Neuronal stem cell (in vitro differentiated cells): ENCODE measurements at regions not wholly inside any gene's neighbourhood (a gene's known extent, or its start where the extent isn't known, plus 50 kb on each side); places are given as distances from the start of the nearest gene placed in this dataset.

ENCODE experiments used
- DNase-seq: peaks from one replicate; pipeline ENCODE4 v3.0.0-alpha.2; 2013; ENCODE audit warnings: low spot score
- H2AFZ ChIP-seq: one replicate; pipeline ENCODE4 v1.6.1; 2013; ENCODE audit warnings: mild to moderate bottlenecking, low read length, inconsistent platforms
- H2AK5ac ChIP-seq: 2 replicates; pipeline ENCODE4 v1.6.1; 2013; ENCODE audit warnings: low read depth, mild to moderate bottlenecking, inconsistent platforms, low read length, moderate library complexity, mixed read lengths
- H2BK120ac ChIP-seq: 2 replicates; pipeline ENCODE4 v1.6.1; 2013; ENCODE audit warnings: low read depth, mild to moderate bottlenecking, inconsistent platforms, low read length, moderate library complexity, mixed read lengths
- H2BK12ac ChIP-seq: one replicate; pipeline ENCODE4 v1.6.1; 2013; ENCODE audit warnings: low read length, inconsistent platforms
- H2BK15ac ChIP-seq: 2 replicates; pipeline ENCODE4 v1.6.1; 2013; ENCODE audit warnings: mild to moderate bottlenecking, low read length, inconsistent platforms, mixed read lengths
- H2BK5ac ChIP-seq: one replicate; pipeline ENCODE4 v1.6.1; 2013; ENCODE audit warnings: inconsistent platforms, mild to moderate bottlenecking, low read length, moderate library complexity
- H3K14ac ChIP-seq: one replicate; pipeline ENCODE4 v1.6.1; 2013; ENCODE audit warnings: low read length, inconsistent platforms
- H3K18ac ChIP-seq: 2 replicates; pipeline ENCODE4 v1.6.1; 2013; ENCODE audit warnings: low read length, inconsistent platforms
- H3K23ac ChIP-seq: 2 replicates; pipeline ENCODE4 v1.6.1; 2013; ENCODE audit warnings: low read depth, mild to moderate bottlenecking, mixed read lengths, low read length, inconsistent platforms; ENCODE audit not compliant: poor library complexity
- H3K27ac ChIP-seq: replicated peaks from 3 replicates; pipeline ENCODE4 v1.5.1; 2013; ENCODE audit warnings: low read length, inconsistent platforms
- H3K27me3 ChIP-seq, 3 experiments: 2 replicates each; pipeline ENCODE4 v1.6.1; 2013; ENCODE audit warnings: low read length in 3 of 3, mild to moderate bottlenecking in 2 of 3, inconsistent platforms in 1 of 3, low read depth in 1 of 3, mixed read lengths in 1 of 3, moderate library complexity in 1 of 3; ENCODE audit not compliant: control insufficient read depth in 3 of 3, insufficient read depth in 3 of 3
- H3K36me3 ChIP-seq, 2 donors: replicated peaks in 1 of 2; 2 replicates each; pipeline ENCODE4 v1.6.1; 2013; ENCODE audit warnings: low read length in 2 of 2; ENCODE audit not compliant: control insufficient read depth in 2 of 2, insufficient read depth in 2 of 2
- H3K4ac ChIP-seq: 2 replicates; pipeline ENCODE4 v1.6.1; 2013; ENCODE audit warnings: inconsistent platforms, mild to moderate bottlenecking, low read length, moderate library complexity
- H3K4me1 ChIP-seq, 2 donors: 1 replicate in 1 of 2; 2 replicates in 1 of 2; pipeline ENCODE4 v1.6.1; 2013; ENCODE audit warnings: low read length in 2 of 2, low read depth in 1 of 2; ENCODE audit not compliant: control insufficient read depth in 2 of 2, insufficient read depth in 1 of 2
- H3K4me2 ChIP-seq: one replicate; pipeline ENCODE4 v1.6.1; 2013; ENCODE audit warnings: mild to moderate bottlenecking, low read length, inconsistent platforms; ENCODE audit not compliant: insufficient read depth, poor library complexity, severe bottlenecking
- H3K4me3 ChIP-seq, 2 donors: 2 replicates each; pipeline ENCODE4 v1.5.1; 2013; ENCODE audit warnings: low read length in 2 of 2, mild to moderate bottlenecking in 2 of 2, inconsistent platforms in 1 of 2, moderate library complexity in 1 of 2
- H3K79me1 ChIP-seq: one replicate; pipeline ENCODE4 v1.6.1; 2013; ENCODE audit warnings: low read depth, mild to moderate bottlenecking, inconsistent platforms, low read length, moderate library complexity
- H3K9ac ChIP-seq: one replicate; pipeline ENCODE4 v1.6.1; 2013; ENCODE audit warnings: mild to moderate bottlenecking, low read depth, low read length, inconsistent platforms; ENCODE audit not compliant: poor library complexity
- H3K9me3 ChIP-seq, 2 donors: replicated peaks in 1 of 2; 2 replicates each; pipeline versions ENCODE3 to v1.6.1; 2013; ENCODE audit warnings: low read length in 2 of 2, mild to moderate bottlenecking in 2 of 2, inconsistent platforms in 1 of 2, low read depth in 1 of 2, mixed read lengths in 1 of 2, moderate library complexity in 1 of 2; ENCODE audit not compliant: control insufficient read depth in 2 of 2, insufficient read depth in 1 of 2
- H4K8ac ChIP-seq: one replicate; pipeline ENCODE4 v1.6.1; 2013; ENCODE audit warnings: low read depth, mild to moderate bottlenecking, inconsistent platforms, low read length, moderate library complexity
- H4K91ac ChIP-seq: one replicate; pipeline ENCODE4 v1.6.1; 2013; ENCODE audit warnings: low read length, low read depth, mild to moderate bottlenecking, inconsistent platforms; ENCODE audit not compliant: poor library complexity
- WGBS, 2 donors: extraction: QIAGEN DNeasy Blood & Tissue Kit; methylation state at CpG; one replicate each; pipeline ENCODE4 v1.1.7; 2013; ENCODE audit warnings: missing lambda C conversion rate in 2 of 2, mixed read lengths in 1 of 2; ENCODE audit not compliant: insufficient read length in 2 of 2, insufficient replicate concordance in 1 of 2; ENCODE audit errors: extremely low coverage in 2 of 2; 5-methylcytosine and 5-hydroxymethylcytosine counted together

DNA sequence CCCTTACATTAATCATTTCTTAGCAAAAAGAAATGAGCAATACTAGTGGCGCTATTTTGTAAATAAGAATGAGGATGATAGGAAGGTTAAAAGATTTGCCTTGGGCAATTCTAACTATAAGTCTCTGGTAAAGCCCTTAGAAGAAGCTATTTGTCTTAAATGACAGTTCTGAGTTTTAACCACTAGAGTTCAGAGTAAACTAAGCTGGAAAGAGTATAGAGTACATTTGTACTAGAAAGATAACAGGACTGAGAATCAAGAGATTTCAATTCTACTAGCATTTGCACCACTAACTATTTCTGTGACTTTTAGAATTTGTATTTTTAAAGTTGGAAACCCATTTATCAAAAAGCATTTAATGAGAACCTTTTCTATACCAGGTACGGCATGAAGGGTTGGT, 750.3 kb downstream of the OLFM4 start:
- DNase-seq, result no peak
- Histone ChIP-seq H2BK120ac (no peak overlapping the region), H4K8ac (no peak overlapping the region), H3K9ac (no peak overlapping the region), H2AFZ (no peak overlapping the region), H3K4me1 (peaks cover 3 to 9% of the 10 kb centered on the region in 2 donors), H3K4me3 (no peak overlapping the region), H3K18ac (no peak overlapping the region), H3K14ac (no peak overlapping the region), H3K9me3 (no peaks in the 10 kb centered on the region), H3K79me1 (peaks cover 3% of the 10 kb centered on the region), H4K91ac (no peak overlapping the region), H3K4ac (no peak overlapping the region), H2BK15ac (no peak overlapping the region), H2BK5ac (no peak overlapping the region), H3K4me2 (no peak overlapping the region), H3K36me3 (no peaks in the 10 kb centered on the region), H3K27me3 (no peaks in the 10 kb centered on the region), H2BK12ac (no peak overlapping the region), H2AK5ac (no peak overlapping the region), H3K23ac (no peak overlapping the region), H3K27ac (no peak overlapping the region)
- no CpG with 5 or more reads among the region's 2 CpGs for WGBS, 2 donors

DNA sequence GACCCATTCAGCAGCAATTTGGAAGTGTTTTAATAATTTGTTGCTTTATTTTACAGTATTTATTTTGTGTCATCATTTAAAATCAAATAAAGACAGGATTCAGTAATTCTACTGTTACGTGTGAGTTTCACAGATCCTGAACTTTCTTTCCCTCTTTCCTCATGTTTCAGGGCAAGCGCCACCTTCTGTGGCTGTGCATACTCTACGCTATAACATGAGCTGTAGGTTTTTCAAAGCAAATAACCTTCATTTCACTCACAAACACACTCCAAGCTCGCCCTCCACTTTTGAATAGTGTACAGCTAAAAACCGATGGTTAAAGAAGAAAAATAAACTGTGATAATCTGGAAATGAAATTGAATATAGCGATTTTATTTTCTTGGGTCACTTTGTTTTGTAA, 753.3 kb downstream of the OLFM4 start:
- no peak overlapping the region for H3K4ac ChIP-seq
- no peak overlapping the region for H3K27ac ChIP-seq
- no peak overlapping the region for H4K8ac ChIP-seq
- no peak overlapping the region for H2BK5ac ChIP-seq
- H4K91ac ChIP-seq, result no peak overlapping the region
- peak; percentile 3 for DNase-seq
- H3K9me3 ChIP-seq, result no peaks in the 10 kb centered on the region
- peaks cover 3% of the 10 kb centered on the region for H3K79me1 ChIP-seq
- H3K18ac ChIP-seq, result no peak overlapping the region
- H3K4me3 ChIP-seq, result no peak overlapping the region
- peak overlapping the region; percentile 86 for H2AFZ ChIP-seq
- no peak overlapping the region for H2BK120ac ChIP-seq
- no CpG with 5 or more reads among the region's 6 CpGs for WGBS, 2 donors
- no peak overlapping the region for H3K23ac ChIP-seq
- peaks cover 3 to 9% of the 10 kb centered on the region in 2 donors for H3K4me1 ChIP-seq
- no peak overlapping the region for H3K4me2 ChIP-seq
- no peak overlapping the region for H2BK15ac ChIP-seq
- H3K27me3 ChIP-seq, result no peaks in the 10 kb centered on the region
- H3K36me3 ChIP-seq, result no peaks in the 10 kb centered on the region
- no peak overlapping the region for H3K9ac ChIP-seq
- no peak overlapping the region for H3K14ac ChIP-seq
- no peak overlapping the region for H2AK5ac ChIP-seq
- no peak overlapping the region for H2BK12ac ChIP-seq

DNA sequence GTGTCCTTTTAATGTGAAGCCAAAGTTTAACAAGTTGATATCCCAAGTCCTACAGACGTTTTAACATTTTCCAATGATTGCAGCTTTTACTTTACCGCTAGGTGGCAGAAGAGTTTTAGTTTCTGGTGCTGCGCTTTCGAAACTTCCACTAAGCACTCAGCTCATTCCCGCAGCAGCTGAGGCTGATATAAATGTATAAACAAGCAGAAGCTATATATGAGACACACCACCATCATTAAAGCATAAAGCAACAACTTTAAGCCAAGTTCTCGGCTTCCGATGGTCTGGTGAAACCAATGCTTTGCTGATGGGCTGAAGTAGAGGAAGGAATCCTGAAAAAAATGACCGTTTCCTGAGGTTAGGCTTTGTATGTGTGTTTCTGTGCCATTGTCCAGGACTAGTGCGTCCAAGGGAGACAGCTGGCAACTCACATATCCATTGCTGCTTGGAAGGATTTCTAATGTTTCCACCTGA, 753.9 kb downstream of the OLFM4 start:
- H3K4me3 ChIP-seq, result peak overlapping the region in 1 of 2 donors; percentile 36
- no peak overlapping the region for H2BK12ac ChIP-seq
- H2AK5ac ChIP-seq, result no peak overlapping the region
- peak; percentile 63 for DNase-seq
- H3K4me1 ChIP-seq, result peaks cover 3 to 6% of the 10 kb centered on the region in 2 donors
- no peak overlapping the region for H4K91ac ChIP-seq
- peaks cover 3% of the 10 kb centered on the region for H3K79me1 ChIP-seq
- no peak overlapping the region for H3K4me2 ChIP-seq
- no peak overlapping the region for H3K9ac ChIP-seq
- no peak overlapping the region for H3K18ac ChIP-seq
- no peak overlapping the region for H3K27ac ChIP-seq
- no peak overlapping the region for H2BK15ac ChIP-seq
- no peak overlapping the region for H3K14ac ChIP-seq
- no peak overlapping the region for H2BK120ac ChIP-seq
- H3K4ac ChIP-seq, result no peak overlapping the region
- no peak overlapping the region for H4K8ac ChIP-seq
- no peaks in the 10 kb centered on the region for H3K27me3 ChIP-seq
- WGBS, 2 donors, result no CpG with 5 or more reads among the region's 9 CpGs
- peak overlapping the region; percentile 86 for H2AFZ ChIP-seq
- no peaks in the 10 kb centered on the region for H3K9me3 ChIP-seq
- no peak overlapping the region for H2BK5ac ChIP-seq
- no peaks in the 10 kb centered on the region for H3K36me3 ChIP-seq
- H3K23ac ChIP-seq, result no peak overlapping the region

DNA sequence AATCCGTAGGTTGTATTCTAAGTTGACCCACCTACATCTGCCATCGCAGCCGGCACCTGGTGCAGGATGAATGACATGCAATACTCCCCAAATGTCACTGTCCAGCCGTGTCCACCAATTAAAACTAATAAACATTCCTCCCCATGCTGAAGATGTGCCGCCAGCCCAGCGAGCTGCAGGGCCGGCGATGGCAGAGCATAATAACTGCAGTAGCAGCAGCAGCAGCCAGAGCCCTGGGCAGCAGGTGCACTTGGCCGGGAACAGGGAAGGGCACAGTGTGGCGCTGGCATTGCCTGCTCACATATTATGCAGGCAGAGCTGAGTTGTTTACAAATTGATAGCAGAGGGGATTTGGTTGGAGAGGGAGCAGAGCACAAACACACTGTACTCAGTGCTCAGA, 754.9 kb downstream of the OLFM4 start:
- Histone ChIP-seq H2BK120ac (no peak overlapping the region), H3K36me3 (no peaks in the 10 kb centered on the region), H3K18ac (peak overlapping the region; percentile 71), H3K79me1 (peaks cover 3% of the 10 kb centered on the region), H4K8ac (no peak overlapping the region), H3K9ac (no peak overlapping the region), H3K4me1 (peaks cover 3 to 4% of the 10 kb centered on the region in 2 donors), H2AK5ac (no peak overlapping the region), H3K4me3 (no peak overlapping the region), H2AFZ (peak overlapping the region; percentile 86), H3K9me3 (no peaks in the 10 kb centered on the region), H3K27me3 (no peaks in the 10 kb centered on the region), H3K14ac (peak overlapping the region; percentile 56), H4K91ac (no peak overlapping the region), H2BK5ac (peak overlapping the region; percentile 75), H3K4me2 (peak overlapping the region; percentile 11), H3K27ac (no peak overlapping the region), H2BK12ac (no peak overlapping the region), H3K4ac (no peak overlapping the region), H2BK15ac (no peak overlapping the region), H3K23ac (no peak overlapping the region)
- no CpG with 5 or more reads among the region's 10 CpGs for WGBS, 2 donors
- DNase-seq, result no peak
